HEK293 (cell line): ENCODE measurements at regions not wholly inside any gene's neighbourhood (a gene's known extent, or its start where the extent isn't known, plus 50 kb on each side); places are given as distances from the start of the nearest gene placed in this dataset.

Experiments
- CTCF ChIA-PET: fragments of 350-600 bp; formaldehyde crosslinking; extraction: SDS; loops from one replicate; lab custom pipeline; 2021; ENCODE audit warnings: antibody characterized with exemption; lab: Yijun Ruan, JAX
- POLR2A ChIA-PET: fragments of 300-600 bp; formaldehyde crosslinking; extraction: SDS; loops from one replicate; lab custom pipeline; 2020; ENCODE audit warnings: antibody characterized with exemption, inconsistent platforms; lab: Yijun Ruan, JAX
- H3K27ac ChIP-seq: fragments of 200-500 bp; sonication (Bioruptor generic); 2 replicates; pipeline ENCODE4 v1.5.1; 2014; ENCODE audit warnings: low read depth, low read length, control low read depth, inconsistent platforms; ENCODE audit errors: extremely low read depth
- H3K36me3 ChIP-seq, 2 experiments: fragments of 200-500 bp in 1 of 2; sonication (Bioruptor generic) in 1 of 2; 1 replicate in 1 of 2; 2 replicates in 1 of 2; pipeline ENCODE4 v1.5.1; 2014 to 2017; ENCODE audit warnings: inconsistent platforms in 2 of 2, low read length in 2 of 2; ENCODE audit not compliant: control insufficient read depth in 2 of 2, insufficient read depth in 1 of 2
- H3K4me1 ChIP-seq: fragments of 200-500 bp; sonication (Bioruptor generic); 2 replicates; pipeline ENCODE4 v1.5.1; 2014; ENCODE audit warnings: mild to moderate bottlenecking, low read length, inconsistent platforms; ENCODE audit not compliant: control insufficient read depth, insufficient read depth
- H3K4me3 ChIP-seq: 2 replicates; pipeline ENCODE4 v1.5.1; 2011; ENCODE audit warnings: low read depth, mild to moderate bottlenecking, control low read depth, low read length, moderate library complexity
- H3K9me3 ChIP-seq: fragments of 200-500 bp; sonication (Bioruptor generic); 2 replicates; pipeline ENCODE4 v1.5.1; 2014; ENCODE audit warnings: low read depth, low read length, inconsistent platforms; ENCODE audit not compliant: control insufficient read depth, insufficient read depth
- GLI2 ChIP-seq: fragments of 450-650 bp; formaldehyde crosslinking; IDR thresholded peaks from 2 replicates; pipeline ENCODE4; 2017; ENCODE audit warnings: missing biosample characterization, missing genetic modification characterization, low read depth, borderline replicate concordance
- HOXC10 ChIP-seq: sonication (generic); formaldehyde crosslinking; IDR thresholded peaks from 2 replicates; pipeline ENCODE4 v1.8.1; 2023; ENCODE audit warnings: mild to moderate bottlenecking, missing genetic modification reagents
- OVOL3 ChIP-seq: fragments of 450-650 bp; formaldehyde crosslinking; IDR thresholded peaks from 2 replicates; pipeline ENCODE4 v1.5.1; 2016; ENCODE audit warnings: missing biosample characterization, missing genetic modification characterization
- PRDM1 ChIP-seq: fragments of 450-650 bp; formaldehyde crosslinking; IDR thresholded peaks from 2 replicates; pipeline ENCODE4; 2016; ENCODE audit warnings: missing biosample characterization, missing genetic modification characterization
- SETDB1 ChIP-seq: IDR thresholded peaks from one replicate; pipeline ENCODE4 v1.6.1; 2017; ENCODE audit warnings: mild to moderate bottlenecking, low read length, moderate library complexity, mixed read lengths; ENCODE audit not compliant: insufficient read length
- TRIM28 ChIP-seq: IDR thresholded peaks from 2 replicates; pipeline ENCODE4 v1.6.1; 2011; ENCODE audit warnings: low read length, control low read depth, borderline replicate concordance
- WT1 ChIP-seq: fragments of 450-650 bp; formaldehyde crosslinking; IDR thresholded peaks from 2 replicates; pipeline ENCODE4 v1.5.1; 2016; ENCODE audit warnings: missing biosample characterization, missing genetic modification characterization
- ZBTB21 ChIP-seq: fragments of 450-650 bp; formaldehyde crosslinking; IDR thresholded peaks from 2 replicates; pipeline ENCODE4 v1.5.1; 2017; ENCODE audit warnings: missing biosample characterization, missing genetic modification characterization
- ZBTB48 ChIP-seq: fragments of 450-650 bp; formaldehyde crosslinking; IDR thresholded peaks from 2 replicates; pipeline ENCODE4 v1.5.1; 2016; ENCODE audit warnings: missing biosample characterization, missing genetic modification characterization
- ZFP69B ChIP-seq: fragments of 450-650 bp; formaldehyde crosslinking; IDR thresholded peaks from 2 replicates; pipeline ENCODE4 v1.5.1; 2016; ENCODE audit warnings: missing biosample characterization, missing genetic modification characterization
- ZNF114 ChIP-seq: fragments of 450-650 bp; formaldehyde crosslinking; IDR thresholded peaks from 2 replicates; pipeline ENCODE4 v1.5.0; 2017; ENCODE audit warnings: missing biosample characterization, missing genetic modification characterization
- ZNF133 ChIP-seq: fragments of 450-650 bp; formaldehyde crosslinking; IDR thresholded peaks from 2 replicates; pipeline ENCODE4 v1.5.1; 2016; ENCODE audit warnings: missing biosample characterization, missing genetic modification characterization
- ZNF146 ChIP-seq: fragments of 450-650 bp; formaldehyde crosslinking; IDR thresholded peaks from 2 replicates; pipeline ENCODE4 v1.5.1; 2016; ENCODE audit warnings: missing biosample characterization, missing genetic modification characterization
- ZNF155 ChIP-seq: fragments of 450-650 bp; formaldehyde crosslinking; IDR thresholded peaks from 2 replicates; pipeline ENCODE4 v1.5.1; 2016; ENCODE audit warnings: missing biosample characterization, missing genetic modification characterization
- ZNF157 ChIP-seq: fragments of 450-650 bp; formaldehyde crosslinking; IDR thresholded peaks from 2 replicates; pipeline ENCODE4 v1.5.1; 2016; ENCODE audit warnings: missing biosample characterization, missing genetic modification characterization
- ZNF19 ChIP-seq: fragments of 450-650 bp; formaldehyde crosslinking; IDR thresholded peaks from 2 replicates; pipeline ENCODE4; 2016; ENCODE audit warnings: missing biosample characterization, missing genetic modification characterization, low read depth
- ZNF2 ChIP-seq: fragments of 450-650 bp; formaldehyde crosslinking; IDR thresholded peaks from 2 replicates; pipeline ENCODE4 v1.5.1; 2016; ENCODE audit warnings: missing biosample characterization, missing genetic modification characterization
- ZNF202 ChIP-seq: fragments of 450-650 bp; formaldehyde crosslinking; IDR thresholded peaks from 2 replicates; pipeline ENCODE4 v1.5.1; 2016; ENCODE audit warnings: missing biosample characterization, missing genetic modification characterization, borderline replicate concordance
- ZNF211 ChIP-seq: fragments of 450-650 bp; formaldehyde crosslinking; IDR thresholded peaks from 2 replicates; pipeline ENCODE4 v1.5.1; 2016; ENCODE audit warnings: low read depth, missing biosample characterization, missing genetic modification characterization
- ZNF24 ChIP-seq: fragments of 450-650 bp; formaldehyde crosslinking; IDR thresholded peaks from 2 replicates; pipeline ENCODE4 v1.5.1; 2016; ENCODE audit warnings: missing biosample characterization, missing genetic modification characterization
- ZNF311 ChIP-seq: fragments of 450-650 bp; formaldehyde crosslinking; IDR thresholded peaks from 2 replicates; pipeline ENCODE4 v1.5.1; 2017; ENCODE audit warnings: missing biosample characterization, missing genetic modification characterization, borderline replicate concordance
- ZNF335 ChIP-seq: fragments of 450-650 bp; formaldehyde crosslinking; conservative IDR thresholded peaks from 2 replicates; pipeline ENCODE4 v1.5.1; 2016; ENCODE audit warnings: missing biosample characterization, missing genetic modification characterization
- ZNF350 ChIP-seq: fragments of 450-650 bp; formaldehyde crosslinking; IDR thresholded peaks from 2 replicates; pipeline ENCODE4 v1.5.0; 2017; ENCODE audit warnings: missing biosample characterization, mild to moderate bottlenecking, missing genetic modification characterization
- ZNF416 ChIP-seq: fragments of 450-650 bp; formaldehyde crosslinking; IDR thresholded peaks from 2 replicates; pipeline ENCODE4 v1.5.1; 2016; ENCODE audit warnings: missing biosample characterization, missing genetic modification characterization
- ZNF513 ChIP-seq: fragments of 450-650 bp; IDR thresholded peaks from 2 replicates; pipeline ENCODE4 v1.5.1; 2018; ENCODE audit warnings: missing biosample characterization, missing genetic modification characterization
- ZNF529 ChIP-seq: fragments of 450-650 bp; formaldehyde crosslinking; IDR thresholded peaks from 2 replicates; pipeline ENCODE4 v1.5.1; 2017; ENCODE audit warnings: missing genetic modification characterization, missing biosample characterization; ENCODE audit not compliant: insufficient replicate concordance
- ZNF548 ChIP-seq: fragments of 450-650 bp; formaldehyde crosslinking; IDR thresholded peaks from 2 replicates; pipeline ENCODE4 v1.5.1; 2016; ENCODE audit warnings: missing biosample characterization, missing genetic modification characterization
- ZNF701 ChIP-seq: fragments of 450-650 bp; formaldehyde crosslinking; IDR thresholded peaks from 2 replicates; pipeline ENCODE4 v1.5.1; 2016; ENCODE audit warnings: missing biosample characterization, missing genetic modification characterization
- TF ChIP-seq, protein P1 (sequence below): fragments of 450-650 bp; formaldehyde crosslinking; IDR thresholded peaks from 2 replicates; pipeline ENCODE4 v1.5.1; 2017; ENCODE audit warnings: missing biosample characterization, missing genetic modification characterization
- TF ChIP-seq, protein P2 (sequence below): fragments of 450-650 bp; formaldehyde crosslinking; optimal IDR thresholded peaks from 2 replicates; pipeline ENCODE3; 2016; ENCODE audit warnings: missing biosample characterization, mild to moderate bottlenecking, missing genetic modification characterization
- TF ChIP-seq, protein P3 (sequence below): fragments of 450-650 bp; formaldehyde crosslinking; IDR thresholded peaks from 2 replicates; pipeline ENCODE4; 2016; ENCODE audit warnings: missing biosample characterization, missing genetic modification characterization

GRCh38 chr14:80146941-80147340 is 64.4 kb downstream of the DIO2 start:
- Histone ChIP-seq H3K36me3 (no peaks in the 10 kb centered on the region), H3K4me3 (no peak overlapping the region), H3K4me1 (no peaks in the 10 kb centered on the region), H3K27ac (no peak overlapping the region), H3K9me3 (no peaks in the 10 kb centered on the region)
- ChIA-PET CTCF (no interaction called here), POLR2A (no interaction called here)
- TF ChIP-seq ZNF2 (tag by site-specific recombination) (no peak), GLI2 (no peak), ZNF157 (no peak), ZNF155 (tag by site-specific recombination) (no peak)

GRCh38 chr14:80136358-80136757 is 74.9 kb downstream of the DIO2 start:
- H3K27ac ChIP-seq = no peak overlapping the region
- POLR2A ChIA-PET = no interaction called here
- CTCF ChIA-PET = no interaction called here

More at GRCh38 chr14:80136358-80136757, 74.9 kb downstream of the DIO2 start:
- Histone ChIP-seq H3K4me3 (no peak overlapping the region), H3K36me3 (no peaks in the 10 kb centered on the region), H3K9me3 (no peaks in the 10 kb centered on the region), H3K4me1 (no peaks in the 10 kb centered on the region)
- TF ChIP-seq, protein P1, sequence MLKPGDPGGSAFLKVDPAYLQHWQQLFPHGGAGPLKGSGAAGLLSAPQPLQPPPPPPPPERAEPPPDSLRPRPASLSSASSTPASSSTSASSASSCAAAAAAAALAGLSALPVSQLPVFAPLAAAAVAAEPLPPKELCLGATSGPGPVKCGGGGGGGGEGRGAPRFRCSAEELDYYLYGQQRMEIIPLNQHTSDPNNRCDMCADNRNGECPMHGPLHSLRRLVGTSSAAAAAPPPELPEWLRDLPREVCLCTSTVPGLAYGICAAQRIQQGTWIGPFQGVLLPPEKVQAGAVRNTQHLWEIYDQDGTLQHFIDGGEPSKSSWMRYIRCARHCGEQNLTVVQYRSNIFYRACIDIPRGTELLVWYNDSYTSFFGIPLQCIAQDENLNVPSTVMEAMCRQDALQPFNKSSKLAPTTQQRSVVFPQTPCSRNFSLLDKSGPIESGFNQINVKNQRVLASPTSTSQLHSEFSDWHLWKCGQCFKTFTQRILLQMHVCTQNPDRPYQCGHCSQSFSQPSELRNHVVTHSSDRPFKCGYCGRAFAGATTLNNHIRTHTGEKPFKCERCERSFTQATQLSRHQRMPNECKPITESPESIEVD (tag by site-specific recombination) = no peak
- TF ChIP-seq ZNF701 (tag by site-specific recombination) (no peak), ZNF114 (tag by site-specific recombination) (no peak), ZNF513 (tag by site-specific recombination) (no peak), ZNF211 (tag by site-specific recombination) (no peak), ZNF146 (tag by site-specific recombination) (no peak), ZNF335 (tag by site-specific recombination) (no peak), ZNF19 (no peak), ZNF133 (no peak), WT1 (tag by site-specific recombination) (no peak), ZFP69B (no peak), SETDB1 (peak; percentile 91), ZNF155 (tag by site-specific recombination) (no peak), ZNF548 (no peak), ZNF202 (tag by site-specific recombination) (no peak), ZNF311 (tag by site-specific recombination) (no peak), ZBTB21 (peak; percentile 34; the same call in 1 of the 2 replicates), OVOL3 (tag by site-specific recombination) (no peak), PRDM1 (no peak), ZNF529 (tag by site-specific recombination) (peak; percentile 28), HOXC10 (CRISPR knock-in tag) (no peak), ZBTB48 (tag by site-specific recombination) (no peak), ZNF350 (tag by site-specific recombination) (no peak), TRIM28 (peak; percentile 98), ZNF24 (tag by site-specific recombination) (no peak), ZNF416 (tag by site-specific recombination) (no peak)
- TF ChIP-seq, protein P2, sequence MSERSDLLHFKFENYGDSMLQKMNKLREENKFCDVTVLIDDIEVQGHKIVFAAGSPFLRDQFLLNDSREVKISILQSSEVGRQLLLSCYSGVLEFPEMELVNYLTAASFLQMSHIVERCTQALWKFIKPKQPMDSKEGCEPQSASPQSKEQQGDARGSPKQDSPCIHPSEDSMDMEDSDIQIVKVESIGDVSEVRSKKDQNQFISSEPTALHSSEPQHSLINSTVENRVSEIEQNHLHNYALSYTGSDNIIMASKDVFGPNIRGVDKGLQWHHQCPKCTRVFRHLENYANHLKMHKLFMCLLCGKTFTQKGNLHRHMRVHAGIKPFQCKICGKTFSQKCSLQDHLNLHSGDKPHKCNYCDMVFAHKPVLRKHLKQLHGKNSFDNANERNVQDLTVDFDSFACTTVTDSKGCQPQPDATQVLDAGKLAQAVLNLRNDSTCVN = no peak
- TF ChIP-seq, protein P3, sequence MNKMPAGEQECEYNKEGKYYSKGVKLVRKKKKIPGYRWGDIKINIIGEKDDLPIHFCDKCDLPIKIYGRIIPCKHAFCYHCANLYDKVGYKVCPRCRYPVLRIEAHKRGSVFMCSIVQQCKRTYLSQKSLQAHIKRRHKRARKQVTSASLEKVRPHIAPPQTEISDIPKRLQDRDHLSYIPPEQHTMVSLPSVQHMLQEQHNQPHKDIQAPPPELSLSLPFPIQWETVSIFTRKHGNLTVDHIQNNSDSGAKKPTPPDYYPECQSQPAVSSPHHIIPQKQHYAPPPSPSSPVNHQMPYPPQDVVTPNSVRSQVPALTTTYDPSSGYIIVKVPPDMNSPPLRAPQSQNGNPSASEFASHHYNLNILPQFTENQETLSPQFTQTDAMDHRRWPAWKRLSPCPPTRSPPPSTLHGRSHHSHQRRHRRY (tag by site-specific recombination) = no peak
